GM12874 (cell line): ENCODE measurements at regions not wholly inside any gene's neighbourhood (a gene's known extent, or its start where the extent isn't known, plus 50 kb on each side); places are given as distances from the start of the nearest gene placed in this dataset.

Experiments
- CTCF ChIP-seq: IDR thresholded peaks from 2 replicates; pipeline ENCODE4 v1.5.1; 2011; ENCODE audit warnings: low read depth, mild to moderate bottlenecking, control low read depth, low read length, moderate library complexity; ENCODE audit not compliant: insufficient read depth

DNA sequence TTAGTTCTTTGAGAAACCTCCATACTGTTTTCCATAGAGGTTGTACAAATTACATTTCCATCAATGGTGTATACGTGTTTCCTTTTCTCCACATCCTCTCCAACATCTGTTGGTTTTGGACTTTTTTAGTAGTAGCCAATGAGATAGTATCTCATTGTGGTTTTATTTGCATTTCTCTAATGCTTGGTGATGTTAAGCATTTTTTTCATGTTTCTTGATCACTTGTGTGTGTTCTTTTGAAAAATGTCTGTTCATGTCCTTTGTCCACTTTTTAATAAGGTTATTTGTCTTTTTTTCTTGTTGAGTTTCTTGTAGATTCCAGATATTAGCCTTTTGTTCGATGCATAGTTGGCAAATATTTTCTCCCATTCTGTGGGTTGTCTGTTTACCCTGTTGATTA is 392.3 kb upstream of the ZEB2 start:
- TF ChIP-seq CTCF = no peak

DNA sequence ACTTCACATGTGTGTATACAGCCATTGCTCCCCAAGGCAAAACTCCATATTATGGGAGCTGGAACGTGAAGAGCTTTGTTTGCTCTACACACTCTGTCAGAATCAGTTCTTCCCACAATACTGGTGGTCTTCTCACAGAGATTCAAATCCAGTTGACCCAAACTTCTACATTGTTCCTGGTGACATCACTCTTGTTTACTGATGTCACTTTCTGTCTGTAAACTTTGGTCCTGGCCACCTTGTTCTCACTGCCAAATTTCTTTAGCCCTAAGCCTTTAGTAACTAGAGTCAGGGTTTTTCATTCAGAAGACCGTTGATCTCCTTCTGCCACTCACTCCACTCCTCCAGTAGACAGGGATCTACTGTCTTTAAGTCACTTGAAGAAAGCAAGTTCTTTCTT is 386.0 kb upstream of the ZEB2 start:
- no peak for TF ChIP-seq CTCF

DNA sequence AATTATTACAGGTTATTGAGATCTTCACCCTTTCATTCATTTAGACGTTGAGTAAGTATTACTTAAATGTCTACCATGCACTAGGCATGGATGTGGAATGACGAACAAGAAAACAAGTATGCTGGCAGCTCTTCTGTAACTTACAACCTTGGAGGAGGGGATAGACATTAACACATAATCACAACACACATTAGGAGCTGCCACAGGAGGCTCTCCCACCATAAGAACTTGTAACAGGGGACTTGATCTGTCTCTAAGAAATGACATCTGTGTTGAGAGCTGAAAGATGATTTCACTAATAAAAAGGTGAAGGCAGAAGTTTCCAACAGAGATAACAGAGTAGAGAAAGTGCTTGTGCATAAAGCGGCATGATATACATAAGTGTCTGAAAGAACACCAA is 384.7 kb upstream of the ZEB2 start:
- no peak for TF ChIP-seq CTCF

- no peak for TF ChIP-seq CTCF
Measured at GRCh38 chr2:144896341-144896740, 376.4 kb upstream of the ZEB2 start.

DNA sequence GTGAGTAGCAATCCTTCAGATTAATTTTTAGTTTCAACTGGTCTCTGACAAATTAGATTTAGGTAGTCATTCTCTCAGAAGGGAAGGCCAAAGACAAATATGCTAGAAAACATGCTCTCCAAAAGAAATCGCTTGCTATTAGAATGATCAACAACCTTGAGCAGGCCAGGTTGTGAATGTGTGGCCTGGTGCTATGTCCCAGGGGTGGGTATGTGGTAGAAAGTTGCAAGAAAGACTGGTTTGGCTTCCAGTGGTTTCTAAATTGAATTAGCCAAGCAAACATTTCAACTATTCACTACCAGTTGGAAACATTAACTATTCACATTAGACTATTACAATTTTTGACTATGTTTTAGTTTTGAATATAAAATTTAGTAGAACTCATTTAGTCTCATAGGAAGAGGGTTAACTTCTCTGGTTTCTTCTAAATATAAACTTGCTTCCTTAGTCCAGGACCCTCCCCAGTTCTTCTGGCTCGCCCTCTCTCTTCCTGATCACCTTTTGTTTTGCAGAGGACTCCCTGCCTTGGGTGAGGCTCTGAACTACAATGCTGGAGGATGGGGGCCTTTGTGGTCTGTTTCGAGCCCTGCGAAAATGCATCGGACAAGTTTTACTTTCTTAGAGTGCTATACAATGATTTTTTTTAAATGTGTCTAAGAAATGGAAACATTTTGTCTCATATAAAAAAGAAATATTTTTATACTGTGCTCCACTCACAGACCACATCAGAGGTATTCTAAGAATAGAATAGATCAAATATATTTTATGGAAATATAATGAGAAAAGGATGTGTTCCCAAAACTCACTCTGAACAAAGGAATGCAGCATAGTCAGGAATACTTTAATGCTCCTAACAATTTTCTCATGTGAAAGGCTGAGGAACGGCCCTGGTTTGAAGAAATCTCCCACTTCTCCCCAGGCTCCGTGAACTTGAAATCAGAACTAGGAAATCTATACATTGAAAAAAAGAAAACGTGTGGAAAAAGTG is 375.0 kb upstream of the ZEB2 start:
- no peak for TF ChIP-seq CTCF

DNA sequence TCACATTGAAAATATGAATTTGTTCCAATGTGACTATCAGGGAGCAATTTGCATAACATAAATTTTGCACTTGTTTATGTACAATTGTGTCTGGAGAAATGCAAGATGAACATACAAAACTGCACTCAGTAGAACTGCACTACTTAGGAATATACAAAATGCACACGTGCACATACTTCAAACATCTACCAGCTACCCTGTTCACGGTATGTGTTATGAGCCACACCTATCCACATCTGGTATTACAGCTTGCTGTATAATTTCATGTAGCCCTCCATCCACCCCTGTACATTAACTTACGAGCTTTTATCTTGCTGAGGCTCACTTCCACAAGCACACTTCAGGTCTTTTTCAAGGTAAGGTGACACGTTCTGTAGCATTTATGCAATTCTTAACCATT is 373.5 kb upstream of the ZEB2 start:
- no peak for TF ChIP-seq CTCF

DNA sequence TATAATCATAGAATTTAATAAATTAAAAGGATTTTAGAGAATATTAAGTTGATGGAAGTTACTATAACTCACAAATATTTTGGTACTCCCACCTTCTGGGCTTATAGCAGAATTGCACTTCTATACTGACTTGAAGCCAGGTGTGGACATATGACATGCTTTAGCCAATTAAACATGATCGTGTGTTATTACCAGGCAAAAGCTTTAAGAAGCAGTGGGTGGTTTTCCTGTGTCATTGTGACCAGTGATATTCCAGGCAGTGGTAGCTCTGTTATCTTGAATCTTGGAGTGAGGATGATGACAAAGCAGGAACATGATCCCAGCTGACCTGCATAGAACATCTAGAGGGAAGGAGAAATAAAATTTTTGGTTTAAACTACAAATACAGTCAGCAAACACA is 370.9 kb upstream of the ZEB2 start:
- no peak for TF ChIP-seq CTCF
